Astrocyte (in vitro differentiated cells and primary cell): ENCODE measurements at regions not wholly inside any gene's neighbourhood (a gene's known extent, or its start where the extent isn't known, plus 50 kb on each side); places are given as distances from the start of the nearest gene placed in this dataset.

Experiments used
- DNase-seq: peaks from one replicate; pipeline ENCODE4 v3.0.0-alpha.2; 2010; ENCODE audit warnings: low read depth
- FAIRE-seq: peaks from 2 replicates; lab custom pipeline; 2011; peaks lifted over from hg19 to GRCh38; lab: Jason Lieb, UNC
- H2AFZ ChIP-seq: 2 replicates; pipeline ENCODE4 v1.6.0; 2012; ENCODE audit warnings: low read depth, low read length, inconsistent platforms
- H3K27ac ChIP-seq: 2 replicates; pipeline ENCODE4 v1.5.1; 2011; ENCODE audit warnings: low read depth, low read length, inconsistent platforms
- H3K27me3 ChIP-seq: 2 replicates; pipeline ENCODE4 v1.6.0; 2011; ENCODE audit warnings: low read length, inconsistent platforms; ENCODE audit not compliant: insufficient read depth
- H3K36me3 ChIP-seq: 2 replicates; pipeline ENCODE4 v1.5.1; 2011; ENCODE audit warnings: low read length, inconsistent platforms; ENCODE audit not compliant: insufficient read depth
- H3K4me1 ChIP-seq: 2 replicates; pipeline ENCODE4 v1.5.1; 2011; ENCODE audit warnings: low read length, inconsistent platforms; ENCODE audit not compliant: insufficient read depth
- H3K4me2 ChIP-seq: 2 replicates; pipeline ENCODE4 v1.6.0; 2012; ENCODE audit warnings: low read length, inconsistent platforms
- H3K4me3 ChIP-seq: 2 replicates; pipeline ENCODE4 v1.5.1; 2011; ENCODE audit warnings: low read depth, mild to moderate bottlenecking, low read length, inconsistent platforms; ENCODE audit not compliant: insufficient read depth
- H3K79me2 ChIP-seq: 2 replicates; pipeline ENCODE4 v1.6.0; 2012; ENCODE audit warnings: mild to moderate bottlenecking, low read length, inconsistent platforms; ENCODE audit not compliant: insufficient read depth
- H3K9ac ChIP-seq: 2 replicates; pipeline ENCODE4 v1.6.0; 2012; ENCODE audit warnings: mild to moderate bottlenecking, low read length, inconsistent platforms
- H3K9me3 ChIP-seq: 2 replicates; pipeline ENCODE4 v1.5.1; 2012; ENCODE audit warnings: low read depth, mild to moderate bottlenecking, low read length, inconsistent platforms; ENCODE audit not compliant: insufficient read depth
- H4K20me1 ChIP-seq: 2 replicates; pipeline ENCODE4 v1.6.0; 2012; ENCODE audit warnings: low read length, inconsistent platforms; ENCODE audit not compliant: insufficient read depth
- H3K27ac Mint-ChIP-seq: one replicate; pipeline ENCODE4 v1.8.0; 2021; ENCODE audit warnings: mild to moderate bottlenecking, mixed read lengths; ENCODE audit not compliant: unreplicated experiment
- H3K27me3 Mint-ChIP-seq: one replicate; pipeline ENCODE4 v1.8.0; 2021; ENCODE audit warnings: low read depth, mixed read lengths; ENCODE audit not compliant: unreplicated experiment
- H3K36me3 Mint-ChIP-seq: one replicate; pipeline ENCODE4 v1.8.0; 2021; ENCODE audit warnings: low read depth, mixed read lengths; ENCODE audit not compliant: unreplicated experiment
- H3K4me1 Mint-ChIP-seq: one replicate; pipeline ENCODE4 v1.8.0; 2021; ENCODE audit warnings: low read depth, mixed read lengths; ENCODE audit not compliant: unreplicated experiment
- H3K4me3 Mint-ChIP-seq: one replicate; pipeline ENCODE4 v1.8.0; 2021; ENCODE audit warnings: mild to moderate bottlenecking, moderate library complexity, mixed read lengths; ENCODE audit not compliant: unreplicated experiment
- H3K9me3 Mint-ChIP-seq: one replicate; pipeline ENCODE4 v1.8.0; 2021; ENCODE audit warnings: mild to moderate bottlenecking, mixed read lengths; ENCODE audit not compliant: unreplicated experiment
- CTCF ChIP-seq: IDR thresholded peaks from 2 replicates; pipeline ENCODE4 v1.5.1; 2011; ENCODE audit warnings: low read depth, mild to moderate bottlenecking, inconsistent platforms, low read length, moderate library complexity; ENCODE audit not compliant: insufficient read depth
- EZH2 ChIP-seq: IDR thresholded peaks from 2 replicates; pipeline ENCODE4 v1.6.1; 2012; ENCODE audit warnings: mild to moderate bottlenecking, low read length, inconsistent platforms; ENCODE audit not compliant: insufficient read depth

GRCh38 chr3:150331978-150332568, 76.0 kb upstream of the TSC22D2 start:
- no peak overlapping the region for H3K4me3 ChIP-seq
- H3K4me3 Mint-ChIP-seq, result no peak overlapping the region
- no peaks in the 10 kb centered on the region for H3K36me3 ChIP-seq
- no peaks in the 10 kb centered on the region for H3K36me3 Mint-ChIP-seq
- H3K9me3 ChIP-seq, result no peaks in the 10 kb centered on the region
- peaks cover 9% of the 10 kb centered on the region for H3K9me3 Mint-ChIP-seq
- TF ChIP-seq CTCF, result no peak
- TF ChIP-seq EZH2, result no peak
- no peaks in the 10 kb centered on the region for H3K27me3 ChIP-seq
- no peak overlapping the region for H3K27ac ChIP-seq
- no peaks in the 10 kb centered on the region for H3K27me3 Mint-ChIP-seq
- no peak for DNase-seq
- H4K20me1 ChIP-seq, result no peaks in the 10 kb centered on the region
- H3K4me2 ChIP-seq, result no peak overlapping the region
- no peak overlapping the region for H2AFZ ChIP-seq
- H3K79me2 ChIP-seq, result no peaks in the 10 kb centered on the region
- no peak overlapping the region for H3K27ac Mint-ChIP-seq
- FAIRE-seq, result no peak
- H3K9ac ChIP-seq, result no peak overlapping the region
- peaks cover 51% of the 10 kb centered on the region for H3K4me1 Mint-ChIP-seq
- no peaks in the 10 kb centered on the region for H3K4me1 ChIP-seq

GRCh38 chr3:150330872-150331271, 77.2 kb upstream of the TSC22D2 start:
- Mint-ChIP-seq H3K4me1 (peaks cover 52% of the 10 kb centered on the region), H3K27me3 (no peaks in the 10 kb centered on the region), H3K36me3 (no peaks in the 10 kb centered on the region), H3K9me3 (peaks cover 9% of the 10 kb centered on the region), H3K4me3 (peak overlapping the region; percentile 48), H3K27ac (no peak overlapping the region)
- Histone ChIP-seq H3K4me2 (no peak overlapping the region), H2AFZ (no peak overlapping the region), H3K9ac (no peak overlapping the region), H3K9me3 (no peaks in the 10 kb centered on the region), H3K27me3 (no peaks in the 10 kb centered on the region), H3K36me3 (no peaks in the 10 kb centered on the region), H3K79me2 (no peaks in the 10 kb centered on the region), H4K20me1 (no peaks in the 10 kb centered on the region), H3K4me1 (no peaks in the 10 kb centered on the region), H3K27ac (no peak overlapping the region), H3K4me3 (no peak overlapping the region)
- no peak for TF ChIP-seq CTCF
- no peak for TF ChIP-seq EZH2
- no peak for DNase-seq
- FAIRE-seq, result no peak

GRCh38 chr3:150330174-150330573, 77.9 kb upstream of the TSC22D2 start:
- FAIRE-seq (no peak), DNase-seq (no peak)
- no peaks in the 10 kb centered on the region for H3K36me3 Mint-ChIP-seq
- H3K27me3 Mint-ChIP-seq, result no peaks in the 10 kb centered on the region
- Histone ChIP-seq H3K27ac (no peak overlapping the region), H3K79me2 (no peaks in the 10 kb centered on the region), H3K9me3 (no peaks in the 10 kb centered on the region), H3K9ac (no peak overlapping the region), H3K36me3 (no peaks in the 10 kb centered on the region), H3K4me3 (no peak overlapping the region), H2AFZ (no peak overlapping the region), H3K27me3 (no peaks in the 10 kb centered on the region), H4K20me1 (no peaks in the 10 kb centered on the region), H3K4me1 (no peaks in the 10 kb centered on the region), H3K4me2 (no peak overlapping the region)
- H3K9me3 Mint-ChIP-seq, result peaks cover 10% of the 10 kb centered on the region
- H3K27ac Mint-ChIP-seq, result peak overlapping the region; percentile 30
- peaks cover 49% of the 10 kb centered on the region for H3K4me1 Mint-ChIP-seq
- TF ChIP-seq EZH2 (no peak), CTCF (no peak)
- no peak overlapping the region for H3K4me3 Mint-ChIP-seq
